ENCODE measurements at regions not wholly inside any gene's neighbourhood (a gene's known extent, or its start where the extent isn't known, plus 50 kb on each side); places are given as distances from the start of the nearest gene placed in this dataset.
"Not testable (repeated sequence)": the region's sequence is repeated elsewhere in the genome, so short reads cannot be mapped to it uniquely, and the experiment has no call there.

DNA sequence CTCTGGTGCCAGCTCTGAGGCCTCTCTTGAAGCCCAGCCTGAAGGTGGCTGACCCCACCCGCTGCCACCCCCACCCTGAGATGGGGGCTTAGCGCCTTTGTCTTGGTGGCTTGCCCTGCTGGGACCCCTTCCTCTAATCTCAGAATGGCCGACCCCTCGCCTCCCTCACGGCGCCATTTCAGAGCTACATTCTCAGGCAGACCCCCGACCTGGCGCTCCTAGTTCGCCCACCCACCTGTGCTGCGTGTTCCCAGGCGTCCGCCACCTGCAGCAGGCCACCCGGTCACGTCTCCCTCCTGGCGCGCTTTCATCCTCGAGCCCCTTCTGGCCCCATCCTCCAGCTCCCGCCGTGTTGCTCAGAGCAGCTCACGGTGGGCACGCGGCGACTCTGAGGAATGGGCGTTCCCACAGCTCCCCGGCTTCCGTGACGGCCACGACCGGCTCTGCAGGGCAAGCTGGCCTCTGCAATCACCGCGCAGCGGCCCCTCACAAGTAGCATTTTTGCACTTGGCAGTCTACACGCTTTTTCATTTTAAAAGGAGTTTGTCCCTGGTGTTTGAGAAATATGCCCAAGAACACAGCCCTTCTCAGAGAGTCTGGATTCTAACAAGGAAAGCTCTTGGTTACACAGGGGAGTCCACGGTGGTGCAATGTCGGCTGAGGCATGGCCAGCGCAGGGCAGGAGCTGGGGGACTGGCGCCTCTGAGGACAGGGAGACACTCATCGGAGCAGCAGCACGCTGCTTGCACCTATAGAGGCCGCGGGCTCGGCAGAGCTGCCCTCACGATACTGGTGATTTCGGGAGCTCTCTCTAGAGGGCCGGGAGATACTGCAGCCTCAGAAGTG is 105.7 kb upstream of the C14orf180 start:
- DNase-seq = no peak

- no peak for DNase-seq
Measured at GRCh38 chr14:104474495-104475213, 104.9 kb upstream of the C14orf180 start.

DNA sequence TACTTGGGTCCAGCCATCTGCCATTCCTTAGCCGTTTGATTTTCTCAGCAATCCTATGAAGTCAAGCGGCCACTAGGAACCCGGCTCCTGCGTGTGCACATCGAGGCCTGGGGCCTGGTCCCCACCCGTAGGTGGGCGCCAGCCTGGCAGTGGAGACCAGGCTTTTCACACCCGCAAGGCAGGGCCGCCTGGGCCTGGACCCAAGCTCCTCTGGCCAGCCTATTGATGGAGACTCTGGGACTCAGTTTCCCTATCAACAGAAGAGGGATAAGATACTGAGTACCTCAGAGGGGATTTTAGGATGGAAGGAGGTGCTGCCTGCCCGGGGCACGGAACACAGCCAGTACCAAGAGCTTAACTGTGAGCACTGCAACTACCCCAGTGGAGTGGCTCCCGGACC is 104.3 kb upstream of the C14orf180 start:
- no peak for DNase-seq

DNA sequence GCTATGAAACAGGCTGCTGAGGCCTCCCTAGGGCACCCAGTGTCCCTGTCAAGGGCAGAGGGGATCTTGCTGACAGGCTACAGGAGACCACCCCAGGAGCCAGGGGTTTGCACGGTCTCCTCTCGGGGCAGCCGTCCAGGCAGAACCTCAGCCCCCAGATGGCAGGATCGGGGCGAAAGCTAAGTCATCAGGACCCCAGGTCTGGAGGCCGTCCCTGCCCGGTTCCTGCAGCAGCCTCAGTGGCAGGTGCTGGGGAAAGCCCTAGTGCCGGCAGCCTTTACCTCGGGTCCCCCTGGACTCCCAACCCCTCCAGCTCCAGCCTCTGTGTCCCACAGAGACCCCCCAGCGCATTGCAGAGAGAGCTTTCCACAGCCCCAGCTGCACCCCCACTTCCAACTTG is 103.8 kb upstream of the C14orf180 start:
- DNase-seq = no peak

- no peak for DNase-seq
Measured at GRCh38 chr14:104476437-104476836, 103.1 kb upstream of the C14orf180 start.

GRCh38 chr14:104477117-104477623 is 102.4 kb upstream of the C14orf180 start:
- DNase-seq = no peak

- DNase-seq = no peak
Measured at GRCh38 chr14:104477666-104478380, 101.7 kb upstream of the C14orf180 start.

DNA sequence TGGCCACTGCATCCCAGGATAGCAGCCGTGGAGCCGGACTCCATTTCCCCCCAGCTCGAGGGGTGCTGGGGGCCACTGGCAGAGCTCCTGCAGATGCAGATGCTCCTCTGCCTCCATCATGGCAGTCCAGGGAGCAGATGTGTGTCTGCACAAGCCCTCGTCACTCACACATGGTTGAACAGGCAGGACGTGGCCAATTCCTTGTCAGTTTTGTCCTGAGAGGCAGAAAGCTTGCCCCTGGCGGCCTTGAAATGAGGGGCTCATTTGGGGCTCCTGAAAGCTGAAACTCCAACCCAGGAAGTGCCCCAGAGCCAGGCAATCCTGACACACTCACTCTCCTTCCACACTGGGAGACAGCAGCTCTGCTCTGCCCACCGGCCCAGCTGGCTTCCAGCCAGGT is 100.9 kb upstream of the C14orf180 start:
- no peak for DNase-seq

DNA sequence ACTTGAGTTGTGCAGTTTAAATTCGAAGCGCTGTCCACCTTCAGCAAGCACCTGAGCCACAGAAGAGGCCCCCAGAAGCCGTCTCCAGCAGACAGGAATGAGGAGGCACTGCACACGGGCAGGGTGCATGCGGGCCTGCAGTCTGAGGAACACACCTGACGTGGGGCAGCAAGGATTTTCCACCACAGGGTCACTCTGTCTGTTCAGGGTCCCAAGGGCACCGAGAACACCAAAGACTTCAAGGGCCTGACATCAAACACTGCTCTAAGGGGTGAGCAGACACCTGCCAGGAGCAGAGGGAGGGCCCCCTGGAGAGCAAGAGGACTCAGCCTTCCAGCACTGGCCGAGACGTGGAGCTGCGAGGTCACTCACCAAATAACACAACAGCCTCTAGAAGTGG is 99.7 kb upstream of the C14orf180 start:
- DNase-seq = no peak

DNA sequence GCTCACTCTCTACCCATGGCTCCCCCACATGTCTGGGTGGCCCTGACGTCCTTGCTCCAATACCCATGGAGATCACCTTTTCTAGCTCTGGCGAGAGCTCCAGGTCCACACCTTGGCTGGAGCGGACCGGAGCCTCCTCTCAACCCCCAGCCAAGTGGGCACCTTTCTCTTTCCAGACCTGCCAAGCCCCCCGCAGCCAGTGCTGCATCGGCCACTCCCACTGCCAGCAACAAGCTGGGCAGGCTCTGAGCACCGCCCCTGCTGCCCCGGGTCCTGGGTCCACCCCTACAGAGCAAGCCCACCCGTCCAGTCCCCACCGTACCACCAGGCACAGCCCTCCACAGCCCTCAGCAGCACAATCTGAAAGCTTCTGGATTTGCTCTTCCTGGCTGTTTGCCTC is 98.2 kb upstream of the C14orf180 start:
- DNase-seq = no peak

DNA sequence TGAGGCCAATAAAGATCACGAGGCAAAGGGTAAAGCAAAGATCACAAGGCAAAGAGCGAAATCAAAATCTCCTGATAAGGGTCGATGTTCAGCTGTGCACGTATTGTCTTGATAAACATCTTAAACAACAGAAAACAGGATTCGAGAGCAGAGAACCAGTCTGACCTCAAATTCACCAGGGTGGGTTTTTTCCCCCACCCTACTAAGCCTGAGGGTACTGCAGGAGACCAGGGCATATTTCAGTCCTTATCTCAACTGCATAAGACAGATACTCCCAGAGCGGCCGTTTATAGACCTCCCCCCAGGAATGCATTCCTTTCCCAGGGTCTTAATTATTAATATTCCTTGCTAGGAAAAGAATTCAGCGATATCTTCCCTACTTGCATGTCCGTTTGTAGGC is 97.5 kb upstream of the C14orf180 start:
- DNase-seq = not testable (repeated sequence)

- no peak for DNase-seq
Measured at GRCh38 chr14:104486222-104486923, 93.2 kb upstream of the C14orf180 start.

GRCh38 chr14:104494483-104494882 is 85.1 kb upstream of the C14orf180 start:
- no peak for DNase-seq

DNA sequence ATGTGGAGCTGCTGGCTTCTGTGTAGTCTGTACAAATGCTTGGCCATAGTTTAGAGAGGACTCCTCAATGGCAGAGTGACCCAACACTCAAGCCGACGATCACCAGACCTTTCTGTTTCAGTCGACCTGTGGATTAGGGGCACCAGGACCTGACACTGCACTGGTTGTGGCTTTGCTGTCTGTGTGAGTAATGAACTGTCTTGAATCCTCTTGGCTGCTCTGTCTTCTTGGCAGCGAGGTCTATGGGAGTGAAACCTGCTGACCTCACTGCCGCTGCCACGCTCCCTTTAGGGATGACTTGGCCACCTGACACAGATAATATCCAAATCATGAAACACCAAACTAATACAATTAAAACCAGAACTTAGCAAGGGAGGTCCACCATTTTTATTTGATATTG is 83.5 kb upstream of the C14orf180 start:
- no peak for DNase-seq

- no peak for DNase-seq
Measured at GRCh38 chr14:104499784-104500760, 79.5 kb upstream of the C14orf180 start.

GRCh38 chr14:104502060-104502459 is 77.5 kb upstream of the C14orf180 start:
- no peak for DNase-seq

GRCh38 chr14:104503691-104504090 is 75.9 kb upstream of the C14orf180 start:
- no peak for DNase-seq

DNA sequence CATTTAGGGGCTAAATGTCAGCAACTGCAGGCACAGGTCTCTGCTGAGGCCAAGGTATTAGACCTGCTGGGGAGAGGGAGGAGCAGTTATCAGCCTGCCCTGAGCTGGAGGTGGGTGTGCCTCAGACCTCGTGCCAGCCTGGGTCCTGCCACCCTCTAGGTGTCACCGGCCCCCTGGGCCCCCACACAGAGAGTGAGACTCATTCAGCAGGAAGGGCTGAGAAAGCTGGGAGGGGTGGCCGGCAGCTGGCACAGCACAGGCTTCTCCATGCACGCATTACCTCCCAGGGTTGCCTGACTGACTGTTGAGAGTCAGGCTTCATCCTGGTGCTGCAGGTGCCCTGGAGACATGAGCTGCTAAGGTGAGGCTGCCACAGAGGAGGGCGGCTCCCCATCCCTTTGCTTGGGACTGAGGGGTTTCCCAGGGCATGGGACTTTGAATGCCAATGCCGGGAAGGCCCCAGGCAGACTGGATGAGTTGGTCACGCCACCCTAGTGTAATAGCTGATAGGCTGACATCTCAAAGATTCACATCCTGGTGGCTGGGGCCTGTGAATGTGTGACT is 75.3 kb upstream of the C14orf180 start:
- no peak for DNase-seq

GRCh38 chr14:104505085-104506074 is 74.2 kb upstream of the C14orf180 start:
- no peak for DNase-seq

Data from DMS 273 treated with DMSO at 0.1 percent for 48 hours (cell line).